ENCODE measurements at regions not wholly inside any gene's neighbourhood (a gene's known extent, or its start where the extent isn't known, plus 50 kb on each side); places are given as distances from the start of the nearest gene placed in this dataset.

- TF ChIP-seq CTCF (IDR thresholded peaks at IDR 0.05; ENCODE audit: low read depth, low read length): no peak
- H3K4me3 ChIP-seq (ENCODE audit: low read depth, low read length): no peak overlapping the region
- in situ Hi-C loops (cut with HindIII; ENCODE audit: low sequenced_read_pairs): no loop called here
- DNase-seq (ENCODE audit: low read depth, low spot score): peak; percentile 48
Observed at GRCh38 chr21:35697321-35697808, 363.0 kb downstream of the SETD4 start.

GRCh38 chr21:35696644-35697043 is 363.7 kb downstream of the SETD4 start:
- no peak for TF ChIP-seq CTCF (IDR thresholded peaks at IDR 0.05; ENCODE audit: low read depth, low read length)
- in situ Hi-C loops (cut with HindIII; ENCODE audit: low sequenced_read_pairs): no loop called here
- DNase-seq (ENCODE audit: low read depth, low spot score): no peak
- no peak overlapping the region for H3K4me3 ChIP-seq (ENCODE audit: low read depth, low read length)

GRCh38 chr21:35692311-35692710 is 368.0 kb downstream of the SETD4 start:
- no peak for DNase-seq (ENCODE audit: low read depth, low spot score)
- in situ Hi-C loops (cut with HindIII; ENCODE audit: low sequenced_read_pairs): no loop called here
- H3K4me3 ChIP-seq (ENCODE audit: low read depth, low read length): no peak overlapping the region
- TF ChIP-seq CTCF (IDR thresholded peaks at IDR 0.05; ENCODE audit: low read depth, low read length): no peak

GRCh38 chr21:35690436-35690835 is 369.9 kb downstream of the SETD4 start:
- in situ Hi-C loops (cut with HindIII; ENCODE audit: low sequenced_read_pairs): no loop called here
- TF ChIP-seq CTCF (IDR thresholded peaks at IDR 0.05; ENCODE audit: low read depth, low read length): no peak
- H3K4me3 ChIP-seq (ENCODE audit: low read depth, low read length): no peak overlapping the region
- DNase-seq (ENCODE audit: low read depth, low spot score): no peak

GRCh38 chr21:35686156-35686555 is 374.2 kb downstream of the SETD4 start:
- H3K4me3 ChIP-seq (ENCODE audit: low read depth, low read length): no peak overlapping the region
- no peak for TF ChIP-seq CTCF (IDR thresholded peaks at IDR 0.05; ENCODE audit: low read depth, low read length)
- no peak for DNase-seq (ENCODE audit: low read depth, low spot score)
- in situ Hi-C loops (cut with HindIII; ENCODE audit: low sequenced_read_pairs): no loop called here

GRCh38 chr21:35683664-35684304 is 376.5 kb downstream of the SETD4 start:
- in situ Hi-C loops (cut with HindIII; ENCODE audit: low sequenced_read_pairs): no loop called here
- no peak for TF ChIP-seq CTCF (IDR thresholded peaks at IDR 0.05; ENCODE audit: low read depth, low read length)
- no peak for DNase-seq (ENCODE audit: low read depth, low spot score)
- H3K4me3 ChIP-seq (ENCODE audit: low read depth, low read length): no peak overlapping the region
